ENCODE measurements at regions not wholly inside any gene's neighbourhood (a gene's known extent, or its start where the extent isn't known, plus 50 kb on each side); places are given as distances from the start of the nearest gene placed in this dataset.
"Not testable (repeated sequence)": the region's sequence is repeated elsewhere in the genome, so short reads cannot be mapped to it uniquely, and the experiment has no call there.

DNA sequence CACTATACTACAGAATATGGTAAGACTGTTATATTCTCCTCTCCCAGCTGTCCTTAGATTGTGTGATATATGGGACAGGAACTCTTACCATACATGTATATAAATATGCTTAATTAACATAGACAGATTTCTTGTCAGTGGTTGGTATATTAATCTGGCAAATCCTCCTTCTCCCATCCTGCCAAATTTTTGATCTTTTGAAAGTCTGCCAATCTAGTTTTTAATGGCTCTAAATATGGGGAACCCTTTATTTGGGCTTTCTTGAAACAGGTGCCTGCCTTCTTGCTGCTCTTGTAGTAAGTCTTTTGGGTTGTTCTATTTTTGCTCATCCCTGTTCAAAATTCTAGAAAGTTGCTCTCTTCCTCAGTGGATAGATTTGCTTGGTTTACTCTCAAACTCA lies 63.5 kb downstream of the SPATA31D1 start:
- DNase-seq (ENCODE audit: extremely low read depth in 1 of 11, low read depth in 9 of 11, low spot score in 4 of 11) = no peak

DNA sequence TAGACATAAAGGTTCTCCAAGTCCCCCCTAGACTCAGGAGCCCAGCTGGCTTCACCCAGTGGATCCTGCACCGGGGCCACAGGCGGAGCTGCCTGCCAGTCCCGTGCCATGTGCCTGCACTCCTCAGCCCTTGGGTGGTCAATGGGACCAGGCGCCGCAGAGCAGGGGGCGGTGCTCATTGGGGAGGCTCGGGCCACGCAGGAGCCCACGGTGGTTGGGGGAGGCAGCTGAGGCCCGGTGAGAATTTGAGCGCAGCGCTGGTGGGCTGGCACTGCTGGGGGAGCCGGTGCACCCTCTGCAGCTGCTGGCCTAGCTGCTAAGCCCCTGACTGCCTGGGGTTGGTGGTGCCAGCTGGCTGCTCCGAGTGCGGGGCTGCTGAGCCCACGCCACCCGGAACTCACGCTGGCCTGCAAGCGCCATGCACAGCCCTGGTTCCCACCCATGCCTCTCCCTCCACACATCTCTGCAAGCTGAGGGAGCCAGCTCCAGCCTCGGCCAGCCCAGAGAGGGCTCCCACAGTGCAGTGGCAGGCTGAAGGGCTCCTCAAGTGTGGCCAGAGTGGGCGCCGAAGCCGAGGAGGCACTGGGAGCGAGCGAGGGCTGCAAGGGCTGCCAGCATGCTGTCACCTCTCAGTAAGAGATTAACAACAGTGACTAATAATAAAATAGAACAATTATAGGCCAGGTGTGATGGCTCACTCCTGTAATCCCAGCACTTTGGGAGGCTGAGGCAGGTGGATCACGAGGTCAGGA lies 65.9 kb downstream of the SPATA31D1 start:
- DNase-seq (ENCODE audit: extremely low read depth in 1 of 11, low read depth in 9 of 11, low spot score in 4 of 11) = no peak

DNA sequence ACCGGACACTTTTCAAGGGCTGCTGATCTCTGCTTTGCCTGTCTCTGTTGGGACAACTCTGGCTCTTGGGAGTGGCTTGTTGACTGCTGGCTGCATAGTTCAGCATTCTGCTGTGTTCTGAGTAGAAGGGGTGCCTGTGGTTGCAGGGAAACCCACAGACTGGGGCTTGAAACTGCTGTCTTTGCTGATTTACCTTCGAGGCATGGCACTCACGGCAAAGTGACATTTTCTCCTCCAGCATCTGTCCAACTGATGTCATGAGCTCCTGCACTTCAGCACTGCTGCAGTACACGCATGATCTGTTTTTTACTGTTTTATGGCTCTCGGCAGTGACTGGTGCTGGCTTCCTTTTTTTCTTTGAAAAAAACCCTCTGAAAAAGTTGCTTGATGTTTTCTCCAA lies 69.2 kb downstream of the SPATA31D1 start:
- DNase-seq (ENCODE audit: extremely low read depth in 1 of 11, low read depth in 9 of 11, low spot score in 4 of 11) = no peak

DNA sequence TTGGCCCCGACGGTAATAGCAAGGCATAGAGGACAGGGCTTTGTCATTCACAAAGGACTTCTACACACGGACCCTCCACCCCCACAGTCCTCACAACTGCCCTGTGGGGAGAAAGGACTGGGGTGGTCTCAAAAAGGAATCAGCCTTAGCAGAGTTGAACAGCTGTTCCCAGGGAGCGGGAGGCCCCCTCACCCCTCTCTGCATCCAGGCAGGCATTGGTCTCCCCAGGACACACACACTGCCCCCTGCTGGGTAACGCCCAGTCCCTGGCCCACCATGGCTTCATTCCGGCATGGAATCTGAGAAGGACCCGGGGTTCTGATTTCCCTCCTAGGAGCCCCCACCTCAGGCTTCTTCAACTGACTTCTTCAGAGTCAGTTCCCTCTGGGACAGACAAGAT lies 73.2 kb downstream of the SPATA31D1 start:
- DNase-seq (ENCODE audit: extremely low read depth in 1 of 11, low read depth in 9 of 11, low spot score in 4 of 11) = not testable (repeated sequence)

DNA sequence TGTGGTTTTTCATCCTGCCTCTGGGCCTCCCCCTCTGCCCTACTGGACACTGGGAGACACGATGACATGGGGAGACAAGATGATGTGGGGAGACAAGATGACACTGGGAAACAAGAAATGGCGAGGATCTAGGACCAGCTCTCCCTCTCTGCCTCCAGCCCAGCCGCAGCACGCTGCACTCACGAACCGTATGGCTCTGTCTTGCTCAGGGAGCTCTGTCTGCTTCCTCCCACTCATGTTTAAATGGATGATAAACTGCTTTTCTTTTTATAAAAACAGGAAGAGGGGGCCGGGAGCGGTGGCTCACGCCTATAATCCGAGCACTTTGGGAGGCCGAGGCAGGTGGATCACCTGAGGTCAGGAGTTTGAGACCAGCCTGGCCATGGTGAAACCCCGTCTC lies 73.7 kb downstream of the SPATA31D1 start:
- DNase-seq (ENCODE audit: extremely low read depth in 1 of 11, low read depth in 9 of 11, low spot score in 4 of 11) = no peak

- DNase-seq (ENCODE audit: extremely low read depth in 1 of 11, low read depth in 9 of 11, low spot score in 4 of 11) = no peak
Observed at GRCh38 chr9:82073551-82074543, 85.3 kb downstream of the SPATA31D1 start.

- DNase-seq (ENCODE audit: extremely low read depth in 1 of 11, low read depth in 9 of 11, low spot score in 4 of 11) = peak in 1 of 11 donors; percentile 4
Observed at GRCh38 chr9:82080265-82080664, 91.7 kb downstream of the SPATA31D1 start.

- no peak for DNase-seq (ENCODE audit: extremely low read depth in 1 of 11, low read depth in 9 of 11, low spot score in 4 of 11)
Observed at GRCh38 chr9:82081496-82081895, 92.9 kb downstream of the SPATA31D1 start.

DNA sequence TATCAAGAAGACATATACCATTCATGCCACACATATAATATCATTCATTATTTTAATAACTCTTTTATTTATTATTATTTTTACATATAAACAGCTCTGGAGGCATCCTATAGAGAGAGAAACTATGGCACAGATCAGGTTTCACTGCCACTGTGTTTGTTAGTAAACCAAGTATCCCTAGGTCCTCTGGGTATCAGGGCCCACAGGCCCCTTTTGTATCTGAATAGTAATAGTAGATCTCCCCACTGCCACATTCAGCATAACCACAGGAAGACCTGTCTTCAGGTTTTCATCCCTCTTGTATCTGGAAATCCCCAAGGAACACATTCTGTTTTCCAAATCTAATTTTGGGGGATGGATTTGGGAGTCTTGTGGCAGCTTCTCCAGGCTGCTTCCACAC lies 94.0 kb downstream of the SPATA31D1 start:
- no peak for DNase-seq (ENCODE audit: extremely low read depth in 1 of 11, low read depth in 9 of 11, low spot score in 4 of 11)

GRCh38 chr9:82088591-82088990 lies 100.0 kb downstream of the SPATA31D1 start:
- DNase-seq (ENCODE audit: extremely low read depth in 1 of 11, low read depth in 9 of 11, low spot score in 4 of 11) = no peak

DNA sequence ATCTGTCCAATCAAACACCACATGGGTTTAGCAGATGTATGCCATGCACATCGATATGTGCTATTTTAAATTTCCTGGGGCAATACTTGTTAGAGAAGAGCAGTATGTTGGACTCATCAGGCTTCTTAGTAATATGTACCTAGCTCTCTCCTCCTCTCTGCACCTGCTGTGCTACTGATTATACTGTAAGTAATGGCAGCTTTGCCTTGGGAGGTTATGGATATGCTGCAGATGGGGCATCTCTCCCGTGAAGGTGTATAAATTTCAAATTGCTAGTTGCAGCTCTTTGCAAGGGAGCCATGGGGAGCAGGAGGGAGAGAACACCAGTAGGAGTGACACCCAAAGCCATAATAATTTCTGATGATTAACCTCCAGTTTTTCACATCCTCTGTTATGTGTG lies 101.5 kb downstream of the SPATA31D1 start:
- no peak for DNase-seq (ENCODE audit: extremely low read depth in 1 of 11, low read depth in 9 of 11, low spot score in 4 of 11)

- DNase-seq (ENCODE audit: extremely low read depth in 1 of 11, low read depth in 9 of 11, low spot score in 4 of 11) = no peak
Observed at GRCh38 chr9:82091100-82091499, 102.5 kb downstream of the SPATA31D1 start.

DNA sequence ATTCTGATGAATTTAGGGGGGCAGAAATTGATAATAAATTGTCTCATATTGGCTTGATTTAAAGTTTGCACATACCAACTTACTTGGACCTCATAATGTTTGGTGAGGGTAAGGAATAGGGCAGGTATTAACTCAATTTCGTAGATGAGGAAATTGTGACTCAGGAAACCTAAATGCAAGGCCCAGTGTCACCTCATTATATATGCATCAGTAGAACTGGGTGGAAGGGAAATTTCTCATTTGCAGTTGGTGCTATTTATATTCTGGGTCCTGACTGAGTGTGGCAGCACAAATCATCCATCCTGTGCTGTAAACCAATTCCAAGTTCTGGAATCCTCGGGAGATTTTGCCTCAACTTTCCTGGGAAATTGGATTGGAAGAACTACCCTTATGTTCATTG lies 103.0 kb downstream of the SPATA31D1 start:
- DNase-seq (ENCODE audit: extremely low read depth in 1 of 11, low read depth in 9 of 11, low spot score in 4 of 11) = no peak

DNA sequence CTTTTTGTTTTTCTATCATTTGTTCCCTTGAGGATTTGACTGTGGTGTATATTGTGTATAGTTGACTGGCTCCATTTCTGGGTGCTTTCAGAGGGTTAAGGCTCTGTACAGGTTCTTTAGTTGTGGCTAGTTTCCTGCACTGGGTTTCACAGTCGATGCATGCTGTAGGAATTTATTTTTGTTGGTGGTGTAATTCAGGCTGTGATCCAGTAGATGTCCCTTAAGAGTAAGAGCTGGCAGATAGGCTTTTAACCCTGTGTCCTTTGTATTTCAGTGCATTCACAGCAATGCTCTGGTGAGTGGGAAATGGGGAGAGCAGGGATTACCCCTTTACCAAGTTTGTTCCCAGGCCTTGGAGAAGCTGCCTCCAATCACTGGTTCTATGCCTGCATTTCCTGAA lies 112.9 kb downstream of the SPATA31D1 start:
- no peak for DNase-seq (ENCODE audit: extremely low read depth in 1 of 11, low read depth in 9 of 11, low spot score in 4 of 11)

GRCh38 chr9:82104252-82104651 lies 115.7 kb downstream of the SPATA31D1 start:
- DNase-seq (ENCODE audit: extremely low read depth in 1 of 11, low read depth in 9 of 11, low spot score in 4 of 11) = no peak

- DNase-seq (ENCODE audit: extremely low read depth in 1 of 11, low read depth in 9 of 11, low spot score in 4 of 11) = no peak
Observed at GRCh38 chr9:82105729-82106128, 117.2 kb downstream of the SPATA31D1 start.

DNA sequence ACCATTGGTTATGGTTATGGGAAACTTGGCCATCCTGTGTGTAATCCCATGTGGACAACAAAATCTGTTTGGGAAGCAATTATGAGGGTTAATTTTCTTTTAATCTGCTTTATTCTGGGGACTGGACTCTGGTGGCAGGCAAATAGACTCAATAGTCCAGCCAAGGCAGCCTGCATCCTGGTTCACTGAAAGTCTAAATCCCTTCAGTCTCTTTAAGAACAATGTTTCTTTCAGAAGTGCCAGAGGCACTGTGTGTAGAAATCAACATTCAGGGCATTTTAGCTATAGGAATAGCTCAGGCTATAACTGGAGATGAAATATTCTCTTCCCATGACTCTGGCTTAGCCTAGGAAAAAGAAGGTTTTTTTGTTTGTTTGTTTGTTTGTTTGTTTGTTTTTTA lies 118.0 kb downstream of the SPATA31D1 start:
- no peak for DNase-seq (ENCODE audit: extremely low read depth in 1 of 11, low read depth in 9 of 11, low spot score in 4 of 11)

DNA sequence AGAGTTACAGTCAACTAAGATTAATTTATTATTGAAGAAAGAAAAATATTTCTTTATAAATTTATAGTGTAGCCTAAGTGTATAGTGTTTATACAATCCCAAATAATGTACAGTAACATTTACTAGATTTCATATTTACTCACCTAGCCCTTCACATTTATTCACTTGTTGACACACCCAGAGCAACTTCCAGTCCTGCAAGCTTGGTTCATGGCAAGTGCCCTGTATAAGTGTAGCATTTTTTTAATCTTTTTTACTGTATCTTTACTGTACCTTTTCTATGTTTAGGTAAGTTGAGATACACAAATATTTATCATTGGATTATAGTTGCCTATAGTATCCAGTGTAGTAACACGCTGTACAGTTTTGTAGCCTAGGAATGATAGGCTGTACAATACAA lies 119.9 kb downstream of the SPATA31D1 start:
- no peak for DNase-seq (ENCODE audit: extremely low read depth in 1 of 11, low read depth in 9 of 11, low spot score in 4 of 11)

- DNase-seq (ENCODE audit: extremely low read depth in 1 of 11, low read depth in 9 of 11, low spot score in 4 of 11) = no peak
Observed at GRCh38 chr9:82108941-82109340, 120.4 kb downstream of the SPATA31D1 start.

- DNase-seq (ENCODE audit: extremely low read depth in 1 of 11, low read depth in 9 of 11, low spot score in 4 of 11) = no peak
Observed at GRCh38 chr9:82109626-82110025, 121.1 kb downstream of the SPATA31D1 start.
